NCI-H1417 (cell line): ENCODE measurements at regions not wholly inside any gene's neighbourhood (a gene's known extent, or its start where the extent isn't known, plus 50 kb on each side); places are given as distances from the start of the nearest gene placed in this dataset.
A peak's percentile ranks its signal among the peaks of the same experiment; 100 is the strongest.

Source experiments
- DNase-seq, 3 experiments: peaks; one replicate each; lab custom pipeline; 2025; lab: John Stamatoyannopoulos, UW

DNA sequence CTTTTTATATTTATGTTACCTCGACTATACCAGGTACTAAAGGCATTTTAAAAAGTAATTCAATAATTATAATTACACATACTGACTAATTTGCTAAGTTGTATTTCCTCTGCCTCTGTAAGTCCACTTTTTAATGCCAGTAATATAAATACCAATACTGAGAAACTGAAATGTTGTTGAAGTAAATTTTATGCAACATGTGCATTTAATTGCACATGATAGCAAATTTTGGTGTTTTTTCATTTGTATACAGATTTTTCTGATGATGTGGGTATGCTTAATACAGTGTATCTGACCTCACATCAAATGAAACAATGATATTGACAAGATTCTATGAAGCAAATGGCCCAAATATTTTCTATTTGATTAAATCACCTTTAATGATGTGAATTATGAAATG is 1531.6 kb downstream of the KCNT2 start:
- no peak for DNase-seq

DNA sequence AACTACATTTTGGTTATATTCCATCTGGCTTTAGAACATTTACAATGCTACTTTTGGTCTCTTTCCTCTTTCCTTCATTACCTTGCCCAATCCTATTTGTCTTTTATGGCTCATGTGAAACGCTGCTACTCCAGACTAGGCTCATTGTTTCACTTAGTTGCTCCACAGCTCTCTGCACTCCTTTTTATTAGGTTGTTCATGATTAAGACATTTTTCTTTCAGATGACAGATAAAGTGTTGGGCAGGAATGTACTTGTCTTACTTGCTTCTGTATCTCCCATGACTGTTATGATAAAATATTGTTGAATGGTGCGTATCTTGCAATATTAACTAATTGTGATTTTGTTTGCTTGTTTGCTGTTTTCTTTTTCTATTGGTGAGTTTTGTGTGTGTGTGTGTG is 1532.3 kb downstream of the KCNT2 start:
- no peak for DNase-seq

GRCh38 chr1:195071461-195071860 is 1536.8 kb downstream of the KCNT2 start:
- DNase-seq: no peak

DNA sequence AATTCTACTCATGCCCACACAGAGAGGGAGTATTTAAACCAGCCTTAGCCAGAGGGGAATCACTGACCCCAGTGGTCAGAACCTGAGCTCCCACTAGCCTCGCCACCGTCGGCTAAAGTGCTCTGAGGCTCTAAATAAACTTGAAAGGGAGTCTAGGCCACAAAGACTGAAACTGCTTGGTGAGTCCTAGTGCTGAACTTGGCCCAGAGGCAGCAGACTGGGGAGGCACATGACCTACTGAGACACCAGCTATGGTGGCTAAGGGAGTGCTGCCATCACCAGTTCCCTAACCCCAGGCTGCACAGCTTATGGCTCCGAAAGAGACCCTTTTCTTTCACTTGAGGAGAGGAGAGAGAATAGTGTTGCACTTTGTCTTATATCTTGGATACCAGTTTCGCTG is 1542.8 kb downstream of the KCNT2 start:
- DNase-seq: no peak

GRCh38 chr1:195064358-195064757 is 1543.9 kb downstream of the KCNT2 start:
- no peak for DNase-seq

- DNase-seq: no peak
Measured at GRCh38 chr1:195054217-195054687, 1554.0 kb downstream of the KCNT2 start.

GRCh38 chr1:195053478-195053877 is 1554.8 kb downstream of the KCNT2 start:
- no peak for DNase-seq

GRCh38 chr1:195047772-195048171 is 1560.5 kb downstream of the KCNT2 start:
- no peak for DNase-seq

DNA sequence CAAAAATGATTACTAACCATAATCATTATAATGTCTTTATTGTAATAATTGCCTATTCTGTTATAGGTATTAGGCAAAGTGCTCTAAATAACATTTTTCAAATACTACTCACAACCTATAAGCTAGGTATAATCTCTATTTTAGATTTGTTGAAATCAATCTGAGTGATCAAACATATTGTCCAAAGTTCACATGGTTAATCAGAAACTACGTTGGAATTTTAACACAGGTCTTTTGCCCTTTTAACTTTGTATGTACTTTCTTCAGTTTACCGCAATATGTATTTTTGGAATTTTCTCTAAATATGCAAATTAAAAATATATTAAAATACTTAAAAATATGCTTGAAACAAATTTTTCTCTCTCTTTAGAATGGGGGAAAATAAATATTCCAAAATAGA is 1563.2 kb downstream of the KCNT2 start:
- no peak for DNase-seq

DNA sequence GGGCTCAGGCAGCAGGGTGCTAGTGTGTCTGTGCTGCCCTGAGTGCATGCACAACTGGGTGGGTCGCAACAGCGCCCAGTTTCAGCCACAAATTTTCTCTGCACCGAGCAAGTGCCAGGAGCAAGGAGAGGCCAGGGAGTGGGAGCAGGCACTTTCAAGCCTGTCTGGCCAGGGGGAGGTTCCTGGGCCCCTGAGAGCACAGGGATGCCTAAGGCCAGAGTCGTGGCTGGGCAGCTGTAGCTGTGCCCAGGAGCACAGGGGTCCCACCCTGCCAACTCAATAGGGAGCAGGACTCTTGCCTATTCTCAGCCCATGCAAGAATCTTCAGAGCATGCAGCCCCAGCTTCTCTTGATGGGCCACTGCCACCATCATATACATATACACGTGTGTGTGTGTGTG is 1577.4 kb downstream of the KCNT2 start:
- no peak for DNase-seq

GRCh38 chr1:195026792-195027191 is 1581.4 kb downstream of the KCNT2 start:
- no peak for DNase-seq

- no peak for DNase-seq
Measured at GRCh38 chr1:195019385-195019784, 1588.9 kb downstream of the KCNT2 start.

GRCh38 chr1:195012995-195013394 is 1595.2 kb downstream of the KCNT2 start:
- no peak for DNase-seq

GRCh38 chr1:195005338-195005737 is 1602.9 kb downstream of the KCNT2 start:
- peak in 2 of 3 experiments; percentile 14 to 39 for DNase-seq

- no peak for DNase-seq
Measured at GRCh38 chr1:194990483-194990882, 1617.8 kb downstream of the KCNT2 start.

GRCh38 chr1:194975913-194976312 is 1632.3 kb downstream of the KCNT2 start:
- DNase-seq: no peak

DNA sequence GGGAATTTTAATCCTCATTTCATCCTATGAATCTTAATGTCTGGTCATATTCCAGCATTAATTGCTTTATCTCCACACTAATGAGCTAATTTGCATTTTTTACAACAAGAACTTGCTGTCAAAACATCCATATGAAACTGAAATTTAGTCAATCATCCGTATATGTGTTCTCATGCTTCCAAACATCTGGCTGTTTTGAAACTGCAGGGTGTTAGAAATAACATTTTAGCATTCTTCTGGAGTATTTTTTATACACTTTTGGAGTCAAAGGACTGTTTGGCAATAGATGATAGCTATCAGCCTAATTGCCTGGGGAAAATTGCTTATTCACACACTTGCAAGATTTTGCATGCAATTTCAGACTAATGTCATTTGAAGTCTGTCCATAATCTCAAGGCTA is 1639.3 kb downstream of the KCNT2 start:
- DNase-seq: no peak

GRCh38 chr1:194959795-194960194 is 1648.4 kb downstream of the KCNT2 start:
- no peak for DNase-seq

- DNase-seq: no peak
Measured at GRCh38 chr1:194952171-194952570, 1656.1 kb downstream of the KCNT2 start.

DNA sequence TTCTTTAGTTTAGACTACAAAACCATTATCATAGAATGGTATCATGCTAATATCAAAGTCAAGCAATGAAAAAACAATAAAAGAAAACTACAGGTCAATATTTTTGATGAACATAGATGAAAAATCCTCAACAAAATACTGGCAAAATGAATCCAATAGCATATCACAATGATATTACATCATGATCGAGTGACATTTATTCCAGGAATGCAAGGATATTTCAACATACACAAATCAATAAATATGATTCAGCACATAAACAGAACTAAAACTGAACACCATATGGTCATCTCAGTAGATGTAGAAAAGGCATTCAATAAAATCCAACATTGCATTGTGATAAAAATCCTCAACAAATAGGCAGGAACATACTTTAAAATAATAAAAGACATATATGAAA is 1657.7 kb downstream of the KCNT2 start:
- no peak for DNase-seq

GRCh38 chr1:194940336-194941030 is 1667.8 kb downstream of the KCNT2 start:
- no peak for DNase-seq

DNA sequence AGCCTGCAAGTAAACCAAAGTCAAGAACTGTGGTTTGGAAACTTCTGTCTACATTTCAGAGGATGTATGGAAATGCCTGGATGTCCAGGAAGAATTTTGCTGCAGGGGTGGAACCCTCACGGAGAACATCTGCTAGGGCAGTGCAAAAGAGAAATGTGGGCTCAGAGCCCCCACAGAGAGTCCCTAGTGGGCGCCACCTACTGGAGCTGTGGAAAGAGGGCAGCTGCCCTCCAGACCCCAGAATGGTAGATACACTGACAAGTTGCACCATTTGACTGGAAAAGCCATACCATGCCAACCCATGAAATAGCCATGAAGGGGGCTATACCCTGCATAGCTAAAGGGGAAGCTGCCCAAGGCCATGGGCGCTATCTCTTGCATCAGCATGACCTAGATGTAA is 1672.4 kb downstream of the KCNT2 start:
- no peak for DNase-seq

DNA sequence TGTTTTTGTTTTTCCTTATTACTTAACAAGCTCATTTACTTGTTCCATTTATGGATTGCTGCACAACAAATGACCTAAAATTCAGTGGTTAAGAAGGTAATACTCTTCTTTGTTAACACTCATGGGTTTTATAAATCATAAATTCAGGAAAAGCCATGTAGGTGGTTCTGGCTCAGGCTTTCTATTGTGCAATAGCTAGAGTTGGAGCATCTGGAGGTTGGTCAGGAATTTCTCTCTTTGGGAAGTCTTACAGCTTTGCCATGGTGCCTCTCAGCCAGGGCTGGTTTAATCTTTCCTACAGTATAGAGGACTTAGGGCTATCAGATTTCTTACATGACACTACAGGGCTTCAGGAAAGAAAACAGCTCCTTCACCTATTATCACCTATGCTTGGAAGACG is 1677.1 kb downstream of the KCNT2 start:
- no peak for DNase-seq

- no peak for DNase-seq
Measured at GRCh38 chr1:194930132-194930531, 1678.1 kb downstream of the KCNT2 start.
